ENCODE measurements at regions not wholly inside any gene's neighbourhood (a gene's known extent, or its start where the extent isn't known, plus 50 kb on each side); places are given as distances from the start of the nearest gene placed in this dataset.
"Not testable (repeated sequence)": the region's sequence is repeated elsewhere in the genome, so short reads cannot be mapped to it uniquely, and the experiment has no call there.

DNA sequence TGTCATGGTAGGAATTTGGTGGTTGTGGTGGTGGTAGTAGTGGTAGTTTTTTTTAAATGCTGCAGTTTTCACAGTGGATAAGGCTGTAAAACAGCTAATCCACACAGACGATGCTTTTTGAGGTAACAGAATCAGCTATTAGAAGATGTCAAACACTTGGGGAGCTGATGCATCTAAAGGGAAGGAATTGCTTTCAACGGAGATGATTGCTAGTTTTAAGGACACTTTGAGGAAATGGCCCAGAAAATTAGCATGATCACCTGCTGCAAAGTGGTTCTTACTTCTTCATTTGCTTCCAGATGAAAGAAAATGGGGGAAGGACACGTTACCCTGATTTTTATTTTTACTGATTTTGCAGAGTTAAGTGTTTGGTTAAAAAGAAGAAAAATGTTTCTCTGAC is 178.2 kb upstream of the ATP10B start:
- no peak for DNase-seq

- no peak for DNase-seq
These were observed 175.8 kb upstream of the ATP10B start for GRCh38 chr5:161027763-161028162.

- DNase-seq = no peak
These were observed 171.5 kb upstream of the ATP10B start for GRCh38 chr5:161023551-161023950.

DNA sequence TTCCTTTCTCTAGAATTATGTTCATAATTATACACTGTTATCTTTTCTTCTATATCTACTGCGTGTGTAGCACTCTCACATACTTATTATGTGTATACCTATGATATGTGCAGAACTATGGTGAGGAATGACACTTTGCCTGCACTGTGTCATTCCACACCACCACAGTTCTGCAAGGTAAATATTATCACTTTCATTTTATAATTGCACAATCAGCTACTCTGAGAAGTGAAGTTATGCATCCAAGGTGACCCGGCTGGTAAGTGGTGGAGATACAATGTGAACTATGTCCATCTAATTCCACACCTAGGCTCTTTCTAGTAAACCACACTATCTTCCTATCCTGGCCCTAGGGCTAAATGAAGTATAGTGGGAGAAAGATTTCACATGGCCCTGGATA is 170.1 kb upstream of the ATP10B start:
- DNase-seq = no peak

GRCh38 chr5:161009817-161010216 is 157.8 kb upstream of the ATP10B start:
- DNase-seq = no peak

DNA sequence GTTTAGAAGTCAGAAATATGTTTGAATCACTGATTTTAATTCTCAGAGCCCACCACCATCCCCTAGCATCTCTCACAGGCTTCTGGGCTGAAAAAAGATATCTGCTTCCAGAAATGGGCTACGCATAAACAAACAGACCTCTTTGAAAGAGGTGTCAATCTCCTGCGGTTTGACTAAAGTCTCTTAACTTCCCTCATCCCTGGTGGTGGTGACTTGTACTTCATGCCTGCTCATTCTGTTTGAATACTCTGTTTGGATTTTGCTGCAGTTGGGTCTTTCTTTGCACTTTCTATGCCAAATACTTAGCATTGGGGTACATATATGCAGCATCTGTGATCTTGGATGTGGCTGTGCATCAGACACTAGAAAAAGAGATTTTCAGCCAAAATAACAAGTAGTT is 157.2 kb upstream of the ATP10B start:
- no peak for DNase-seq

DNA sequence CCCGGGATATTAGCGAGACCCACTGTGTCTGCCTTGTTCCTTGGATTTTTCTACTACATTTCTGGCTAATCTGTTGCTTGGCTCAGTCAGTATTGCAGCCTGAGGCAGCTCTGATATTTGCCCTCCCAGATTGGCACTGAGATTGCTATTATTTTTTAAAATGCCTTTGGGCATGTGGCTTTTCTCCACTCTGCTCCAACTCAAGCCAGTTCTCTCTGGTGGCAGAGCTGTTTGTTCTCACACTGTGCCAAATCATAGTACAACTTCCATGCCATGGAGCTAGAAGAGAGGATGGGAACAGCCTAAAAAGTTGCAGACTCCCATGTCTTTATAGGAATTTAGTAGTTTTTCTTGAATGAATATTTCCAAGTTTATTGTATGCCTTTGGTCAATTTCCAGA is 155.9 kb upstream of the ATP10B start:
- no peak for DNase-seq

DNA sequence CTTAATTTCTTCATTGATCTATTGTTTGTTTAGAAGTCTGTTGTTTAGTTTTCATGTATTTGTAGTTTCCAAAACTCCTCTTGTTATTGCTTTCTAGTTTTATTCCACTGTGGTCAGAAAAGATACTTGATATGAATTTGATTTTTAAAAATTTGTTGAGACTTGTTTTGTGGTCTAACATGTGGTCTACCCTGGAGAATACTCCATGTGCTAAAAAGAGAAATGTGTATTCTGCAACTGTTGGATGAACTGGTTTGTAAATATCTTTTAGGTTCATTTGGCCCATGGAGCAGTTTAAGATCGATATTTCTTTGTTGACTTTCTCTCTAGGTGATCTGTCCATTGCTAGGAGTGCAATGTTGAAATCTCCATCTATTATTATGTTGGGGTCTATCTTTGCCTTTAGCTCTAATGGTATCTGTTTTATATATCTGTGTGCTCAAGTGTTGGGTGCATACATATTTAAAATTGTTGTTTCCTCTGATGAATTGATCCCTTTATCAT is 150.6 kb upstream of the ATP10B start:
- no peak for DNase-seq

DNA sequence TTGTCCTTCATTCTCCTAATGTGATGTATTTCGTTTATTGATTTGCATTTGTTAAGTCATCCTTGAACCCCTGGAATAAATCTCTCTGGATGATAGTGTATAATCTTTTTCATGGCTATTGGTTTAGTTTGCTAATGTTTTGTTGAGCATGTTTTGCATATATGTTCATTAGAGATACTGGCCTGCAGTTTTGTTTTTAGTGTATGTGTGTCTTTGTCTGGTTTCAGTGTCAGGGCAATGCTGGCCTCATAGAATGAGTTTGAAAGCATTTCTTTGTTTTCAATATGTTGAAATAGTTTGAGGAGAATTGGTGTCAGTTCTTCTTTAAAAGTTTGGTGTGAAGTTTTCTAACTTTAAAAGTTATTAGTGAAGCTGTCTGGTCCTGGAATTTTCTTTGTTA is 149.6 kb upstream of the ATP10B start:
- no peak for DNase-seq

- not testable (repeated sequence) for DNase-seq
These were observed 149.1 kb upstream of the ATP10B start for GRCh38 chr5:161001142-161001541.

GRCh38 chr5:160991205-160991604 is 139.2 kb upstream of the ATP10B start:
- DNase-seq = no peak

GRCh38 chr5:160979385-160979784 is 127.4 kb upstream of the ATP10B start:
- DNase-seq = no peak

GRCh38 chr5:160978944-160979343 is 126.9 kb upstream of the ATP10B start:
- DNase-seq = no peak

GRCh38 chr5:160976181-160976580 is 124.2 kb upstream of the ATP10B start:
- no peak for DNase-seq

DNA sequence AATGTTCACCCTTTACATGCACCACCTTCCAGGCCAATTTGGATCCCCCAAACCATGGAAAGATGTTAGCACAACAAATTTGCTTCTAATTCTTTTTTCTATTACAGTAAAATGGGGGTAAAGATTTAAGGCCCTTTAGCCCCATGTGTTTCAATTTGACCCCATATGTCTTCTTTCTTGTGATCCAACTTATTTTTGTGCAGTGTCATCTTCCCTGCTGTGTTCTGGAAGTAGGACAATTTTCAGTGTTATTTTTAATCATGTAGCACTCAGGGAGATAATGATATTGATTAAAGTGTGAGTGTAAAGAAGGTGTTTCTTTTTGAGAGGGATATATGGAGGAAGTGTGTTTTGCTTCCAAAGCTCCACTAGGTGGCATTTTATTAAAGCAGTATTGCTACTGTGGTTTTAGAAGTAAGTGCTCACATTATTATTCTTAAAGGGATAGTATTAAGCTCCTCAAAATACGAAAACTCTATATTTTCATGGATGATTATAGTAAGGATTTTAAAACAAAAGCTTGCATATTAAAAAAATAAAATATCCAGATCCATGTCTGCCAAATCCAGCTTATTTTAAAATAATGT is 118.7 kb upstream of the ATP10B start:
- DNase-seq = peak; percentile 23

DNA sequence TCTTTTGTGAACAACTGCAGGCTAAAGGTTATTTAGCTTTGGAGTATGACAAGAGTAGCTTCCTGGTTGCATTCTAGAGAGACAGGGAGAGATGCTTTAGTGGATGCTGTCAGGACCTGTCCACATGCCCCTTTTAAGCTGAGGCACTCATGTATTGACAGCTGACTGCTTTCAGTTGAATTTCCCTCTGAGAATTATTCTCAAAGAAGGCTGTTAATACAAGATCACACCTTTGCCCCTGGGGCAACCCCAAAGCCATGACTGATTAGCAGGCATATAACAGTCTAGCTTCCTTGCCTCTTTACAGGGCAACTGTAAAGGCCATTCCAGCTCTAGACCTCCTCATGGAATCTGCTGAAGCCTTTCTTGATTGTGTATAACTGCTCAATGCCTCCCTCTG is 117.6 kb upstream of the ATP10B start:
- DNase-seq = no peak

GRCh38 chr5:160968480-160968879 is 116.5 kb upstream of the ATP10B start:
- no peak for DNase-seq

- DNase-seq = no peak
These were observed 114.9 kb upstream of the ATP10B start for GRCh38 chr5:160966921-160967320.

DNA sequence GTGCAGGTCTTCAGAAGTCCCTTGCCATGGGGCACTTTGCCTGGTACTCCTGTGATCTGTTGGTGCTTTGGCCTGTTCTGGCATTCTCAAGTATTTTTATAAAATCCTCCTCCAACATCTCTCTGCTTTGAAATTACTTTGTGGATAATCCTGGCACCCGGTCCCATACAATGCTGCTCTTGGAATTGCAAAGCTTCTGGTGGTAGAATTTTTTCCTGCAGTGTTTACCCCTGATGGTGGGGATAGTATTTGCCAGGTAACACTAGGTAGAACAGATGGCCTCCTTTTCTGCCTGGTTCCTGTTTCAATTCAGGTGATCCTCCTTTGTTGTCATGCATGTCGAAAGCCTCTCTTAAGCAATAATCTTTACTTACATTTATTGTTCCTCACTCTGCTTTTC is 109.8 kb upstream of the ATP10B start:
- no peak for DNase-seq

GRCh38 chr5:160961038-160961437 is 109.0 kb upstream of the ATP10B start:
- DNase-seq = no peak

- DNase-seq = no peak
These were observed 108.6 kb upstream of the ATP10B start for GRCh38 chr5:160960592-160960991.

GRCh38 chr5:160959804-160960203 is 107.8 kb upstream of the ATP10B start:
- no peak for DNase-seq

DNA sequence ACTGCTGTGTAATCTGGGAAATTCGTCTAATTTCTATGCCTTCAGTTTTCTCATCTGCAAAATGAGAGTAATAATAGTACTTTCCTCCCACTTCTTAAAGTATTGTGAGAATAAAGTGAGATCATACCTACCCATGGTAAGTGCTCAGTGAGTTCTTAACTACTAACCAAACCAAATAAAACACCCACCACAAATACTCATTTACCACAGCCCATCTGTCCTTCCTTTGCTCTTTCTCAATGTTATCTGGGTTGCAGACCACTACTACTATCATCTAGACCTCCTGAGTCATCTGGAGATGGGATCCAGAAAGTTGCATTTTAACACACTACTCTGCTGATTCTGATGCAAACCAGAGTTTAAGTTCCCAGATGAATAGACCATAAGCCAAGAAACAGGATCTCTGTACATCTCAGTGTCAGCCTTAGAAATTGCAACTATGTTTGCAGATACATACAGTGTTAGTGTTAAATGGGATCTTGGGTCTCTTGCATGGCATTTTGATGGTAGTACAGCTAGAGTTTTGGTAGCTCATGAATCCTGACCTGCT is 105.4 kb upstream of the ATP10B start:
- DNase-seq = no peak

GRCh38 chr5:160956051-160956450 is 104.0 kb upstream of the ATP10B start:
- DNase-seq = no peak

- no peak for DNase-seq
These were observed 98.3 kb upstream of the ATP10B start for GRCh38 chr5:160950311-160950710.
